HUES64 (cell line): ENCODE measurements at regions not wholly inside any gene's neighbourhood (a gene's known extent, or its start where the extent isn't known, plus 50 kb on each side); places are given as distances from the start of the nearest gene placed in this dataset.
"Not testable (repeated sequence)": the region's sequence is repeated elsewhere in the genome, so short reads cannot be mapped to it uniquely, and the experiment has no call there.

ENCODE experiments used
- H3K27ac ChIP-seq: 2 replicates; pipeline ENCODE4 v1.7.0; 2013; ENCODE audit warnings: low read depth, low read length, inconsistent platforms
- H3K27me3 ChIP-seq: 2 replicates; pipeline ENCODE4 v1.6.1; 2013; ENCODE audit warnings: mild to moderate bottlenecking, low read length; ENCODE audit not compliant: insufficient read depth
- H3K36me3 ChIP-seq: 2 replicates; pipeline ENCODE4 v1.6.1; 2013; ENCODE audit warnings: mild to moderate bottlenecking, low read length; ENCODE audit not compliant: insufficient read depth
- H3K4me1 ChIP-seq: 2 replicates; pipeline ENCODE4 v1.6.1; 2013; ENCODE audit warnings: mild to moderate bottlenecking, low read length, moderate library complexity; ENCODE audit not compliant: insufficient read depth
- H3K4me3 ChIP-seq: 2 replicates; pipeline ENCODE4 v1.5.1; 2013; ENCODE audit warnings: mild to moderate bottlenecking, low read length, moderate library complexity
- H3K9ac ChIP-seq: 2 replicates; pipeline ENCODE4 v1.6.1; 2013; ENCODE audit warnings: mild to moderate bottlenecking, low read depth, low read length
- H3K9me3 ChIP-seq: 2 replicates; pipeline ENCODE4 v1.6.1; 2013; ENCODE audit warnings: low read depth, low read length; ENCODE audit not compliant: insufficient read depth
- WGBS: fragments of 150-250, 120-280 bp; methylation state at CpG from one replicate; pipeline ENCODE4 v1.1.7; 2013; ENCODE audit warnings: missing lambda C conversion rate; 5-methylcytosine and 5-hydroxymethylcytosine counted together

GRCh38 chr11:50088231-50088630 is 55.6 kb downstream of the OR4C45 start:
- Histone ChIP-seq H3K27me3 (no peaks in the 10 kb centered on the region), H3K27ac (no peak overlapping the region), H3K4me1 (no peaks in the 10 kb centered on the region), H3K9me3 (peaks cover 90% of the 10 kb centered on the region), H3K36me3 (no peaks in the 10 kb centered on the region), H3K9ac (no peak overlapping the region), H3K4me3 (no peak overlapping the region)
- WGBS, result 79% methylated on average over 2 of the region's 2 CpGs

GRCh38 chr11:50098186-50098725 is 65.6 kb downstream of the OR4C45 start:
- Histone ChIP-seq H3K4me1 (no peaks in the 10 kb centered on the region), H3K4me3 (no peak overlapping the region), H3K9ac (no peak overlapping the region), H3K27me3 (no peaks in the 10 kb centered on the region), H3K27ac (no peak overlapping the region), H3K9me3 (peaks cover 82% of the 10 kb centered on the region), H3K36me3 (no peaks in the 10 kb centered on the region)
- 11% methylated on average over 1 of the region's 2 CpGs for WGBS

- Histone ChIP-seq H3K36me3 (no peaks in the 10 kb centered on the region), H3K9me3 (peaks cover 85% of the 10 kb centered on the region), H3K4me3 (no peak overlapping the region), H3K9ac (no peak overlapping the region), H3K4me1 (no peaks in the 10 kb centered on the region), H3K27ac (no peak overlapping the region), H3K27me3 (no peaks in the 10 kb centered on the region)
These were observed 70.2 kb downstream of the OR4C45 start for GRCh38 chr11:50102916-50103315.

GRCh38 chr11:50140686-50141085 is 108.0 kb downstream of the OR4C45 start:
- WGBS, result 9% methylated on average over 1 of the region's 2 CpGs
- not testable (repeated sequence) for H3K27ac ChIP-seq, H3K4me3 ChIP-seq, H3K4me1 ChIP-seq, H3K9ac ChIP-seq, H3K36me3 ChIP-seq, H3K27me3 ChIP-seq
- H3K9me3 ChIP-seq, result peaks cover 72% of the 10 kb centered on the region

GRCh38 chr11:50146308-50146707 is 113.6 kb downstream of the OR4C45 start:
- H3K4me1 ChIP-seq, H3K27ac ChIP-seq, H3K27me3 ChIP-seq, H3K9ac ChIP-seq, H3K36me3 ChIP-seq, H3K4me3 ChIP-seq: not testable (repeated sequence)
- H3K9me3 ChIP-seq, result peaks cover 68% of the 10 kb centered on the region
- WGBS, result 70% methylated on average over 3 of the region's 3 CpGs

GRCh38 chr11:50147946-50148345 is 115.3 kb downstream of the OR4C45 start:
- WGBS, result no CpG with 5 or more reads among the region's 2 CpGs
- not testable (repeated sequence) for H3K27me3 ChIP-seq, H3K9ac ChIP-seq, H3K27ac ChIP-seq, H3K4me1 ChIP-seq, H3K36me3 ChIP-seq, H3K4me3 ChIP-seq
- peaks cover 65% of the 10 kb centered on the region for H3K9me3 ChIP-seq

GRCh38 chr11:50155508-50155907 is 122.8 kb downstream of the OR4C45 start:
- H3K4me3 ChIP-seq, result no peak overlapping the region
- no peaks in the 10 kb centered on the region for H3K27me3 ChIP-seq
- H3K9ac ChIP-seq, result no peak overlapping the region
- H3K27ac ChIP-seq, result no peak overlapping the region
- no peaks in the 10 kb centered on the region for H3K36me3 ChIP-seq
- no peaks in the 10 kb centered on the region for H3K4me1 ChIP-seq
- peaks cover 54% of the 10 kb centered on the region for H3K9me3 ChIP-seq

- H3K27ac ChIP-seq, result no peak overlapping the region
- H3K27me3 ChIP-seq, result no peaks in the 10 kb centered on the region
- 91% methylated on average over 13 of the region's 13 CpGs for WGBS
- no peak overlapping the region for H3K4me3 ChIP-seq
- no peaks in the 10 kb centered on the region for H3K4me1 ChIP-seq
- peaks cover 97% of the 10 kb centered on the region for H3K9me3 ChIP-seq
- no peaks in the 10 kb centered on the region for H3K36me3 ChIP-seq
- no peak overlapping the region for H3K9ac ChIP-seq
These were observed 131.4 kb downstream of the OR4C45 start for GRCh38 chr11:50164050-50164449.

GRCh38 chr11:50169634-50170033 is 137.0 kb downstream of the OR4C45 start:
- no peak overlapping the region for H3K27ac ChIP-seq
- H3K9me3 ChIP-seq, result peaks cover 97% of the 10 kb centered on the region
- no peak overlapping the region for H3K9ac ChIP-seq
- WGBS, result 90% methylated on average over 13 of the region's 13 CpGs
- no peak overlapping the region for H3K4me3 ChIP-seq
- no peaks in the 10 kb centered on the region for H3K4me1 ChIP-seq
- H3K36me3 ChIP-seq, result no peaks in the 10 kb centered on the region
- H3K27me3 ChIP-seq, result no peaks in the 10 kb centered on the region

GRCh38 chr11:50170115-50170514 is 137.4 kb downstream of the OR4C45 start:
- no peak overlapping the region for H3K9ac ChIP-seq
- no peaks in the 10 kb centered on the region for H3K27me3 ChIP-seq
- peaks cover 97% of the 10 kb centered on the region for H3K9me3 ChIP-seq
- 95% methylated on average over 17 of the region's 17 CpGs for WGBS
- no peak overlapping the region for H3K27ac ChIP-seq
- H3K36me3 ChIP-seq, result no peaks in the 10 kb centered on the region
- H3K4me1 ChIP-seq, result no peaks in the 10 kb centered on the region
- no peak overlapping the region for H3K4me3 ChIP-seq

- no peaks in the 10 kb centered on the region for H3K27me3 ChIP-seq
- no peaks in the 10 kb centered on the region for H3K4me1 ChIP-seq
- no peak overlapping the region for H3K4me3 ChIP-seq
- H3K36me3 ChIP-seq, result no peaks in the 10 kb centered on the region
- H3K9ac ChIP-seq, result no peak overlapping the region
- peaks cover 75% of the 10 kb centered on the region for H3K9me3 ChIP-seq
- H3K27ac ChIP-seq, result no peak overlapping the region
These were observed 141.5 kb downstream of the OR4C45 start for GRCh38 chr11:50174189-50174588.

- peaks cover 69% of the 10 kb centered on the region for H3K9me3 ChIP-seq
- no peaks in the 10 kb centered on the region for H3K36me3 ChIP-seq
- WGBS, result 100% methylated on average over 1 of the region's 1 CpG
- H3K4me1 ChIP-seq, result no peaks in the 10 kb centered on the region
- H3K4me3 ChIP-seq, result no peak overlapping the region
- no peak overlapping the region for H3K27ac ChIP-seq
- no peaks in the 10 kb centered on the region for H3K27me3 ChIP-seq
- no peak overlapping the region for H3K9ac ChIP-seq
These were observed 142.3 kb downstream of the OR4C45 start for GRCh38 chr11:50174975-50175374.
